Transverse colon (tissue), 4 donors: ENCODE measurements at regions not wholly inside any gene's neighbourhood (a gene's known extent, or its start where the extent isn't known, plus 50 kb on each side); places are given as distances from the start of the nearest gene placed in this dataset.

ENCODE experiments used
- POLR2A ChIP-seq: fragments of 450-650 bp; IDR thresholded peaks from one replicate; pipeline ENCODE4 v1.6.1; 2016; ENCODE audit warnings: antibody characterized with exemption, mild to moderate bottlenecking, moderate library complexity
- POLR2AphosphoS5 ChIP-seq, 3 donors: sonication (generic); formaldehyde crosslinking; IDR thresholded peaks; one replicate each; pipeline ENCODE4 v1.6.1; 2016; ENCODE audit warnings: antibody characterized with exemption in 3 of 3
- TF ChIP-seq, protein P1 (sequence below), 5 experiments: fragments of 200-600 bp in 3 of 5; fragments of 450-650 bp in 2 of 5; sonication (generic) in 3 of 5; IDR thresholded peaks; 1 replicate in 2 of 5; 2 replicates in 3 of 5; pipeline ENCODE4 v1.5.1; 2016 to 2017; ENCODE audit warnings: antibody characterized with exemption in 5 of 5, inconsistent platforms in 3 of 5, mild to moderate bottlenecking in 2 of 5, moderate library complexity in 1 of 5

DNA sequence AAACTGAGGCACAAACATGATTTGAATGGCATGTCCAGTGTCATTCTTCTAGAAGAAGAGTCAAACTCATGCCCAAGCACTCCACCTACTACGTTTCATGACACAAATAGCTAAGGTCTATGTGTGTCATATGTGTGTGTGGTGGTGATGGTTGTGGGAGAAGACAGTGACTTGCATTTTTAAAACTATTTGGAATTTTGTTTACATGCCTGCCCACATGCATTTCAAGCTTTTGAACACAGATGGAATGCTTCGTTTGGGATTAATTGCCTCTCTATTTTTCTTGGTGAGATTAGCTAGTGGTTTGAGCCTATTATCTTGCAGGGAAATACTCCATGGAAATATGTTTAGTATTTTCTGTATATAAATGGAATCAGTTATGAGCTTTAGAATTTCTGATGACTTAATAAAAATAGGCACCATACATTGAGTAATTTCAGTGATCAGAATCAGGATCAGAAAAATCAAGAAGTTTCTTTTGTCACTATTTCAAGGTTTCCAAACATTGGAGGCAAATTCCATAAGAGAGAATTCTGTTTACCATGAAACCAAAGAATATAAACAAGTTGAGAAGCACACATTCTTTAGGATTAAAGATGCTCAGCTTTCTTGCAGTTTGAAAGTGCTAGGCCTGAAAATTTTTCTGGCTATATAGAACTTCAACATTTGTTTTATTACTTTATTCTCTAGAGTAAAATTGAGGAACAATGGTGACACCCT lies 260.3 kb upstream of the SEMA6A start:
- TF ChIP-seq, protein P1, sequence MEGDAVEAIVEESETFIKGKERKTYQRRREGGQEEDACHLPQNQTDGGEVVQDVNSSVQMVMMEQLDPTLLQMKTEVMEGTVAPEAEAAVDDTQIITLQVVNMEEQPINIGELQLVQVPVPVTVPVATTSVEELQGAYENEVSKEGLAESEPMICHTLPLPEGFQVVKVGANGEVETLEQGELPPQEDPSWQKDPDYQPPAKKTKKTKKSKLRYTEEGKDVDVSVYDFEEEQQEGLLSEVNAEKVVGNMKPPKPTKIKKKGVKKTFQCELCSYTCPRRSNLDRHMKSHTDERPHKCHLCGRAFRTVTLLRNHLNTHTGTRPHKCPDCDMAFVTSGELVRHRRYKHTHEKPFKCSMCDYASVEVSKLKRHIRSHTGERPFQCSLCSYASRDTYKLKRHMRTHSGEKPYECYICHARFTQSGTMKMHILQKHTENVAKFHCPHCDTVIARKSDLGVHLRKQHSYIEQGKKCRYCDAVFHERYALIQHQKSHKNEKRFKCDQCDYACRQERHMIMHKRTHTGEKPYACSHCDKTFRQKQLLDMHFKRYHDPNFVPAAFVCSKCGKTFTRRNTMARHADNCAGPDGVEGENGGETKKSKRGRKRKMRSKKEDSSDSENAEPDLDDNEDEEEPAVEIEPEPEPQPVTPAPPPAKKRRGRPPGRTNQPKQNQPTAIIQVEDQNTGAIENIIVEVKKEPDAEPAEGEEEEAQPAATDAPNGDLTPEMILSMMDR (IDR thresholded peaks at IDR 0.05): no peak
- TF ChIP-seq POLR2A: no peak
- no peak for TF ChIP-seq POLR2AphosphoS5 (IDR thresholded peaks at IDR 0.05)
